OCI-LY3 (cell line): ENCODE measurements at regions not wholly inside any gene's neighbourhood (a gene's known extent, or its start where the extent isn't known, plus 50 kb on each side); places are given as distances from the start of the nearest gene placed in this dataset.

Experiments
- EZH2phosphoT487 ChIP-seq: fragments of 200-600 bp; shearing (Covaris generic); IDR thresholded peaks from 2 replicates; pipeline ENCODE4 v1.6.1; 2018; ENCODE audit warnings: antibody characterized with exemption, mixed run types, low read depth
- TF ChIP-seq, protein P1 (sequence below): fragments of 200-600, 300-600 bp; sonication (generic); IDR thresholded peaks from 2 replicates; pipeline ENCODE4 v1.5.1; 2014; ENCODE audit warnings: antibody characterized with exemption, low read length, low read depth

- TF ChIP-seq, protein P1, sequence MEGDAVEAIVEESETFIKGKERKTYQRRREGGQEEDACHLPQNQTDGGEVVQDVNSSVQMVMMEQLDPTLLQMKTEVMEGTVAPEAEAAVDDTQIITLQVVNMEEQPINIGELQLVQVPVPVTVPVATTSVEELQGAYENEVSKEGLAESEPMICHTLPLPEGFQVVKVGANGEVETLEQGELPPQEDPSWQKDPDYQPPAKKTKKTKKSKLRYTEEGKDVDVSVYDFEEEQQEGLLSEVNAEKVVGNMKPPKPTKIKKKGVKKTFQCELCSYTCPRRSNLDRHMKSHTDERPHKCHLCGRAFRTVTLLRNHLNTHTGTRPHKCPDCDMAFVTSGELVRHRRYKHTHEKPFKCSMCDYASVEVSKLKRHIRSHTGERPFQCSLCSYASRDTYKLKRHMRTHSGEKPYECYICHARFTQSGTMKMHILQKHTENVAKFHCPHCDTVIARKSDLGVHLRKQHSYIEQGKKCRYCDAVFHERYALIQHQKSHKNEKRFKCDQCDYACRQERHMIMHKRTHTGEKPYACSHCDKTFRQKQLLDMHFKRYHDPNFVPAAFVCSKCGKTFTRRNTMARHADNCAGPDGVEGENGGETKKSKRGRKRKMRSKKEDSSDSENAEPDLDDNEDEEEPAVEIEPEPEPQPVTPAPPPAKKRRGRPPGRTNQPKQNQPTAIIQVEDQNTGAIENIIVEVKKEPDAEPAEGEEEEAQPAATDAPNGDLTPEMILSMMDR: no peak
- TF ChIP-seq EZH2phosphoT487: no peak
Measured at GRCh38 chr4:22986881-22987280, 294.1 kb downstream of the GBA3 start.
